GM06990 (cell line): ENCODE measurements at regions not wholly inside any gene's neighbourhood (a gene's known extent, or its start where the extent isn't known, plus 50 kb on each side); places are given as distances from the start of the nearest gene placed in this dataset.

Experiments used
- DNase-seq: peaks from one replicate; pipeline ENCODE4 v3.0.0-alpha.2; 2011; ENCODE audit not compliant: insufficient read length; ENCODE audit errors: extremely low read depth
- H3K27me3 ChIP-seq: replicated peaks from 2 replicates; pipeline ENCODE4 v1.6.0; 2011; ENCODE audit warnings: low read length; ENCODE audit not compliant: control insufficient read depth, insufficient read depth
- H3K36me3 ChIP-seq: 2 replicates; pipeline ENCODE4 v1.5.1; 2011; ENCODE audit warnings: low read length; ENCODE audit not compliant: control insufficient read depth, insufficient read depth
- H3K4me3 ChIP-seq: replicated peaks from 2 replicates; pipeline ENCODE4 v1.5.1; 2011; ENCODE audit warnings: low read depth, mild to moderate bottlenecking, control low read depth, low read length
- TF ChIP-seq, protein P1 (sequence below): IDR thresholded peaks from 2 replicates; pipeline ENCODE4 v1.5.1; 2011; ENCODE audit warnings: low read length, control low read depth, mild to moderate bottlenecking, inconsistent platforms; ENCODE audit not compliant: insufficient read depth, poor library complexity, severe bottlenecking

GRCh38 chr9:80550181-80550580, 978.4 kb downstream of the TLE4 start:
- H3K4me3 ChIP-seq = no peak overlapping the region
- no peaks in the 10 kb centered on the region for H3K27me3 ChIP-seq
- DNase-seq = no peak
- TF ChIP-seq, protein P1, sequence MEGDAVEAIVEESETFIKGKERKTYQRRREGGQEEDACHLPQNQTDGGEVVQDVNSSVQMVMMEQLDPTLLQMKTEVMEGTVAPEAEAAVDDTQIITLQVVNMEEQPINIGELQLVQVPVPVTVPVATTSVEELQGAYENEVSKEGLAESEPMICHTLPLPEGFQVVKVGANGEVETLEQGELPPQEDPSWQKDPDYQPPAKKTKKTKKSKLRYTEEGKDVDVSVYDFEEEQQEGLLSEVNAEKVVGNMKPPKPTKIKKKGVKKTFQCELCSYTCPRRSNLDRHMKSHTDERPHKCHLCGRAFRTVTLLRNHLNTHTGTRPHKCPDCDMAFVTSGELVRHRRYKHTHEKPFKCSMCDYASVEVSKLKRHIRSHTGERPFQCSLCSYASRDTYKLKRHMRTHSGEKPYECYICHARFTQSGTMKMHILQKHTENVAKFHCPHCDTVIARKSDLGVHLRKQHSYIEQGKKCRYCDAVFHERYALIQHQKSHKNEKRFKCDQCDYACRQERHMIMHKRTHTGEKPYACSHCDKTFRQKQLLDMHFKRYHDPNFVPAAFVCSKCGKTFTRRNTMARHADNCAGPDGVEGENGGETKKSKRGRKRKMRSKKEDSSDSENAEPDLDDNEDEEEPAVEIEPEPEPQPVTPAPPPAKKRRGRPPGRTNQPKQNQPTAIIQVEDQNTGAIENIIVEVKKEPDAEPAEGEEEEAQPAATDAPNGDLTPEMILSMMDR = no peak
- H3K36me3 ChIP-seq = no peaks in the 10 kb centered on the region

DNA sequence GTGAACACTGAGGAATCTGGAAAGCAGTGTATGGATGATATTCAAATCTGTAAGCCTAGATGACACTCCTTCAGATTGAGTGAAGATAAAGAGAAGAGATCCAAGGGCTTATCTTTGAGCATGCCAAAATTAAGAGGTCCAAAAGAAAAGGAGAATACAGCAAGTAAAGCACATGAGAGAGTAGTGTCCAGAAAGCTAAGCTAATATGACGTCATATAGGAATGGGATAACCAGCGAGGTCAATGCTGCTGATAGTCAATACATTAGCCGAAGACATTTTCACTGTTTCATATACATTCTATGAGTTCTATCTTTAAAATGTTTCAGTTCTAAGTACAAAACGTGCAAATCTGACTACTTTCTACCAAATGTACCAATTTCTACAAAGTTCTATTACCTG, 975.8 kb downstream of the TLE4 start:
- no peak for DNase-seq
- Histone ChIP-seq H3K27me3 (no peaks in the 10 kb centered on the region), H3K4me3 (no peak overlapping the region), H3K36me3 (no peaks in the 10 kb centered on the region)
- TF ChIP-seq, protein P1 = no peak

- H3K4me3 ChIP-seq = no peak overlapping the region
- DNase-seq = no peak
- no peaks in the 10 kb centered on the region for H3K36me3 ChIP-seq
- TF ChIP-seq, protein P1 = no peak
- H3K27me3 ChIP-seq = no peaks in the 10 kb centered on the region
Measured at GRCh38 chr9:80540387-80540786, 968.6 kb downstream of the TLE4 start.

DNA sequence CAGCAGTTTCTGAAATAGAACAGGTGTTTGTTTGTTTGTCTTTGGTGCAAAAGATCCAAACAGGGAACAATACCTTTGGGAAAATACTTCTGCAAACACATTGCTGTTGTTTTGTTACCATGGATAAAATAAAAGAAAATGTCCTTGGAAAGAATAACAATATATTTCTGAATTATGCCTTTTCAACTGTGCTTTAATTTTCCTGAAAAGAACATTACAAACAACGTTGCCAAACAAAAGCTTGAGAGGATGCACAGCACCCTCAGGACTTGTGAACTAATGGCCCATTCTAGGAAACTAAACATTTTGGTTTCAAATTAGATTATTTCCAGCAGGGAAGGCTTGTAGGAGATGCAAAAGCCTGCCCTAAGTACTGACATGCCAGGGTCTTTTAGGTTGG, 967.2 kb downstream of the TLE4 start:
- no peak for DNase-seq
- no peak overlapping the region for H3K4me3 ChIP-seq
- H3K27me3 ChIP-seq = no peaks in the 10 kb centered on the region
- TF ChIP-seq, protein P1 = no peak
- no peaks in the 10 kb centered on the region for H3K36me3 ChIP-seq

DNA sequence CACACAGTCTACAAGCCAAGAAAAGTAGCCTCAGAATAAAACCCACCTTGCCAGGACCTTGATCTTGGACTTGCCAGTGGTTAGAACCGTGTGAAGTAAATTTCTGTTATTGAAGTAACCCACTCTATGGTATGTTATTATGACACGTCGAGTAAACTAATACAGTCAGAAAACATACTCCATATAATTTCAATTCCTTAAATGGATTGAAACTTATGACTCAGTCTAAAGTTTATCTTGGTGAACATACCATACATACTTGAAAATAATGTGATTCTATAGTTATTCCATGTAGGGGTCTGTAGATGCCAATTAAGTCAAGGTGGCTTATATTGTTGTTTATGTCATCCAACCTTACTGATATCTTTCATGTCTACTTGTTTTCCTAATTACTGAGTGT, 950.7 kb downstream of the TLE4 start:
- H3K4me3 ChIP-seq = no peak overlapping the region
- TF ChIP-seq, protein P1 = no peak
- no peak for DNase-seq
- no peaks in the 10 kb centered on the region for H3K27me3 ChIP-seq
- H3K36me3 ChIP-seq = no peaks in the 10 kb centered on the region

GRCh38 chr9:80521151-80521550, 949.4 kb downstream of the TLE4 start:
- no peaks in the 10 kb centered on the region for H3K36me3 ChIP-seq
- no peak overlapping the region for H3K4me3 ChIP-seq
- TF ChIP-seq, protein P1 = no peak
- no peak for DNase-seq
- H3K27me3 ChIP-seq = no peaks in the 10 kb centered on the region
